ENCODE measurements at regions not wholly inside any gene's neighbourhood (a gene's known extent, or its start where the extent isn't known, plus 50 kb on each side); places are given as distances from the start of the nearest gene placed in this dataset.

- TF ChIP-seq EP300 (IDR thresholded peaks at IDR 0.05) (no peak), POLR2A (IDR thresholded peaks at IDR 0.05) (no peak), CTCF (IDR thresholded peaks at IDR 0.05) (no peak)
Measured at GRCh38 chr1:184893695-184894094, 80.6 kb downstream of the NIBAN1 start.

All from gastroesophageal sphincter (tissue), 3 donors.